Hepatic stellate cell (primary cell): ENCODE measurements at regions not wholly inside any gene's neighbourhood (a gene's known extent, or its start where the extent isn't known, plus 50 kb on each side); places are given as distances from the start of the nearest gene placed in this dataset.

ENCODE experiments used
- DNase-seq: peaks from one replicate; pipeline ENCODE4 v3.0.0; 2011; ENCODE audit warnings: low spot score

GRCh38 chr10:105875050-105875449 is 1234.0 kb downstream of the SORCS3 start:
- no peak for DNase-seq

GRCh38 chr10:105872665-105873064 is 1231.6 kb downstream of the SORCS3 start:
- DNase-seq: no peak

GRCh38 chr10:105868935-105869334 is 1227.8 kb downstream of the SORCS3 start:
- DNase-seq: no peak

- DNase-seq: no peak
Observed at GRCh38 chr10:105864854-105865253, 1223.8 kb downstream of the SORCS3 start.

- DNase-seq: no peak
Observed at GRCh38 chr10:105857268-105858264, 1216.5 kb downstream of the SORCS3 start.

- no peak for DNase-seq
Observed at GRCh38 chr10:105855791-105856190, 1214.7 kb downstream of the SORCS3 start.

GRCh38 chr10:105844676-105845570 is 1203.8 kb downstream of the SORCS3 start:
- DNase-seq: no peak

- DNase-seq: no peak
Observed at GRCh38 chr10:105844241-105844640, 1203.2 kb downstream of the SORCS3 start.

GRCh38 chr10:105843786-105844185 is 1202.7 kb downstream of the SORCS3 start:
- no peak for DNase-seq

GRCh38 chr10:105840288-105840770 is 1199.2 kb downstream of the SORCS3 start:
- DNase-seq: no peak

- DNase-seq: no peak
Observed at GRCh38 chr10:105838392-105838791, 1197.3 kb downstream of the SORCS3 start.

GRCh38 chr10:105837951-105838350 is 1196.9 kb downstream of the SORCS3 start:
- no peak for DNase-seq

GRCh38 chr10:105834261-105835059 is 1193.4 kb downstream of the SORCS3 start:
- no peak for DNase-seq

- no peak for DNase-seq
Observed at GRCh38 chr10:105827133-105827532, 1186.0 kb downstream of the SORCS3 start.

- DNase-seq: no peak
Observed at GRCh38 chr10:105807935-105808587, 1167.0 kb downstream of the SORCS3 start.

- no peak for DNase-seq
Observed at GRCh38 chr10:105803206-105803605, 1162.1 kb downstream of the SORCS3 start.

GRCh38 chr10:105800641-105801040 is 1159.6 kb downstream of the SORCS3 start:
- DNase-seq: no peak

- no peak for DNase-seq
Observed at GRCh38 chr10:105798328-105798889, 1157.3 kb downstream of the SORCS3 start.

- DNase-seq: no peak
Observed at GRCh38 chr10:105797234-105797890, 1156.3 kb downstream of the SORCS3 start.

GRCh38 chr10:105793071-105793470 is 1152.0 kb downstream of the SORCS3 start:
- no peak for DNase-seq
